NCI-H128 (cell line): ENCODE measurements at regions not wholly inside any gene's neighbourhood (a gene's known extent, or its start where the extent isn't known, plus 50 kb on each side); places are given as distances from the start of the nearest gene placed in this dataset.

Experiments used
- DNase-seq: peaks from one replicate; lab custom pipeline; 2025; ENCODE audit not compliant: unreplicated experiment; lab: John Stamatoyannopoulos, UW

DNA sequence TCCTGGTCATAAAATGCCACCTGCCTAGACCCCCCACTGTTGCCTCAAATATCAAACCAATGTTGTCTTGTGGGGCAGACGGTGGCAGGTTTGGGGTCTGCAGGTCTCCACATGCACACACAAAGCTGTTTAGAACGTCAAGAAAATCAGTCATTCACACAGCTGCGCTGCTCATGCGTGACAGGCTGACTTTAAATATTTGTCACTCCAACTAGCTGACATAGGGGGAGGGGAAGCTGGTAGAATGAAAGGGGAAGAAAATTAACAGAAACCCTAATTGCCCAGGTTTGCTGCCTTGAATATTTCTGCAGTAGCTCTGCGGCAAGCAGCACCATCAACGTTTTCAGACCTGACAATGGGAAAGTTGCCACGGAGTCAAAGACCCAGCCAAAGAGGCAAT is 201.8 kb downstream of the ABHD5 start:
- no peak for DNase-seq

DNA sequence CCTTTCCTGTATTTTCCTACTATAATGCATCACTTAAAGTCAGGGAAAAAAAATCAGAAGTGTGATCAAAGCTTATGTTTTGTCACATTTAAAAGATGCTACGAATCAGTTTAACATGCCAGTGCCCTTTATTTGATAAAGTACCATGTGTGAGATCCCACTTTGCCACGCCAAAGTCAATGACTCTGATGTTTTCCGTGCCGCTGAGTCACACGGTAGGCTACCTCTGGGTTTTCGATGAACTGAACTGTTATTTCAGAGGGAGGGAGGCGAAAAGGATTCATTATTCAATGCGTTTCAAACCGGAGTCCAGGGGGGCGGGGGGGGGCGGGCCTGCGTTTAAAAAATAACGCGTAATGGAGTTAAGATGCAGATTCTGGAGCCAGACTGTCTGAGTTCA is 203.0 kb downstream of the ABHD5 start:
- no peak for DNase-seq

DNA sequence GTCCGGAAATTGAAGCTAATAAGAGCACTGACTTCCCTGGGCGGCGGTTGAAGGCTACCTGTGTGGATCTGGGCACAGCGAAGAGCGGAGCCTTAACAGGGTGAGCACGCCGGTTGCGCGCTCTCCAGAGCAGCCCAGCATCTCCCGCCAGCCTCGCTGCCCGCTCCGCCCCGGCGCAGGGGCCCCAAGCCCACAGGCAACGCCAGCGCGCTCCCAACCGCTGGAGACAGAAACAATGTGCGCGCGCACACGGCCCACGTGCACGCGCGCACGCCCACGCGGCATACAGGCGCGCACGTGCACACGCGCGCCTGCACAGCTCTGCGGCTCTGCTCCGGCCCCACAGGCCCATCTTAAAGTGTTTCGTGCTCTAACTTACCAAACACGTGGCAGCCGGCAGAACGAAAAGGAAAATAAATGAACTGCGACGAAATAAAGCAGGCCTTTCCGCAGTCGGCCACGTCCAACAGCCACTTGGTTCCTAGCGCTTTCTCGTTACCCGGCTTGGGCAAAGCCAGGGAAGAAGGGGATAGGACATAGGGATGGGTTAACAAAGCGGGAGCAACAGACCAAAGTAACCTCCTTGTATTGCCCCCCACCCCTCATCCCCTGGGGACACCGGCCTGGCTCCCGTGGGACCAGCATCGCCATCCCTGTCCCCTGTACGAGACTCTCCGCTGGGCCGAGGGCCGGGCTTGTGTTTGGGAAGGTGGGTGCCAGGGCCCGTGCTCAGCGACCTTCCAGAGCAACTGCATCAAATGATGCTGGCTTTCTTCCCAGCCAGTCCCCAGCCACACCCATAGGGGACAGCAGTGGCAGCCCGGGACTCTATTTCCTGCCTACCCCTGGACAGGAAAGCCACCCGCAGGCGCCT is 203.7 kb downstream of the ABHD5 start:
- no peak for DNase-seq

DNA sequence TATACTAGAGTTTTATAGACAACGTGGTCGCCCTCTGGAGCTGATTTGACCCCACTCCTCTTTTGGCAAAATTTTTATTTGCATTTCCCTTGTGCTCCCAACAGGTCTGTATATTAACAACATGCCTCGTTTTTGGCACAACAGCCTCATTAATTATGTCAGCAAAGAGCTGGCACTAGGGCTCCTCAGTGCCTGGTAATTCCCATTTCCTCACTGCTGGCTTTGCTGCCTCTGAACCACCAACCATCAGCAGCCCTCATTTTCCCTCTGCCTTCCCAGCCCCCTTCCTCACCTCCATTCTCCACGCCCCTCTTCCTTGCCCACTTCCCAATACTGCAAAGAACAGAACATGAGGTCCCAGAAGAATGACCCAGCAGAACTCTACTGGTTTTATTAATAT is 204.8 kb downstream of the ABHD5 start:
- no peak for DNase-seq

DNA sequence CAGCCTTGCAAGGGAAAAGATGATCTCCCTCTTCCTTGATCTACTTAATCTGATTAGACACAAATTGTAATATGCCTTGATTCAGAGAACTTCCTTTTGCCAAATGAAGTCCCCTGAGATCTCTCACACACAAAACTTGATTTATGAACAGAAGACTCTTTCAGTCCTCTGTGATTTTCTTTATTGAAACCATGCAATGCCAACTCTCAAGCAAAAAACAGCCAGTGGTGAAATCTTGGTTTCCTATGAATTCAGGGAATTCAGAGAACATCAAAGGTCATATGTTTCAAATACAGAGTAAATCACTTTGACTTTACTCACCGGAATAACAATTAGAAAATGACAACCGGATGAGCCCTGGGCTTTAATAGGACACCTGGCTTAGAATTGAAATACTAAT is 211.7 kb downstream of the ABHD5 start:
- DNase-seq = no peak

DNA sequence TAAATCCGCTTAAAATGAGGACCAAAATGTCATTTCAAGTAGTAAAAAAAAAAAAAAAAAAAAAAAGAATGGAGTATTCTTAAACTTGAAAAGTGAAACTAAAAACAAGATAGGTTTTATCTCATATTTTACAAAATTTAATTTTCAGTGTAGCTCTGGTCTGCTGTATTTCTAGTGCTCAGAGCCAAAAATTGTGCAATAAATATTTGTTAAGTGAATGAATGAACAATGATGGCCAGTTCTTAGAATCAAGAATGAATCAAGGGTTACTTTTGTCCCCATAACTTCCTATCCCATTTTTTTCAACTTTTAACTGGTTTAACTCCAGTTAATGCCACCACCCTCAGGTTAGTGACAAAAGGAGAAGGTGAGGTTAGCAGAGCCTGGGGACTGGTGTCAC is 214.4 kb downstream of the ABHD5 start:
- no peak for DNase-seq

DNA sequence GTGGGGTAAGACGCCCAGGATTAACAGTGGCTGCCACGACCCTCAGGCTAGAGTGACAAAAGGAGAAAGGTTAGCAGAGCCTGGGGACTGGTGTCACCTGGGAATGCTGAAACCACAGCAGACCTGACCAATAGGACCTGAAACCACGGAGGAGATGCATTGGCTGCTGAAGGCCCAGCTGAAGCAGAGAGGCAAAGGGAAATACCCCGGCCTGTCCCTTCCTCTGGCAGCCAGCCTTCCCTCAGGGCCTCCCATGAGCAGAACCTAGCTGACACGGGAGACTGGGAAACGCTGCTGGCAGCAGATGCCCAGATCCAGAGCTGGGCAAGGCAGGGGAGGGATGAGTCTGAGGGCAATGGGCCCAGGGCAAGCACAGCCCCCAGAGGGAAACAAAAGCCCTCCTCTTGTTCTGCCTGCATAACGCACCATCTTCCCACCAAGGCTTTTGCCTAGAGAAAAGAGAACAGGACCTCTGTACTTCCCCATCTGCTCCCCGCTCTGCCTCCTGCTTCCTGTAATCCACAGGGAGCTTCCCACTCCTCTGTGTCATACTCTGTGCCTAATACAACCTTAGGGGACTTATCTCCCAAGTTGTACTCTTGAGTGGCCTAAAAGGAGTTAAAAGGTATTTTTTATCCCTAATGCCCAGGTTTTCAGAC is 216.2 kb downstream of the ABHD5 start:
- no peak for DNase-seq

DNA sequence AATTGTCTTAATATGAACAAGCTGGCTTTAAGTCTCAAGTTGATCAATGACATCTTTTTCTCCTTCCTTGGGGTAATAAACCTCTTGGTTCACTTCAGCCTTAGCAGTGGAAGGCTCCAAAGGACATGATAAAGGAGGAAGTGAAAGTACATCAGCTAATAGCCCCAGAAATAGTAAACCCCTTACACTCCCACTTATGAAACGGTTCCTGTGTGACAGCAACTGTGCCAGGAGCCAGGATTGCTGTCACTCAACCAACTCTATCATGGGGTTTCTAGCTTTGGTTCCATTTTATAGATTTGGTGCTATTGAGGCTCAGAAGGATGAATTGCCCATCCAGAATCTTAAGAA is 216.7 kb downstream of the ABHD5 start:
- no peak for DNase-seq

DNA sequence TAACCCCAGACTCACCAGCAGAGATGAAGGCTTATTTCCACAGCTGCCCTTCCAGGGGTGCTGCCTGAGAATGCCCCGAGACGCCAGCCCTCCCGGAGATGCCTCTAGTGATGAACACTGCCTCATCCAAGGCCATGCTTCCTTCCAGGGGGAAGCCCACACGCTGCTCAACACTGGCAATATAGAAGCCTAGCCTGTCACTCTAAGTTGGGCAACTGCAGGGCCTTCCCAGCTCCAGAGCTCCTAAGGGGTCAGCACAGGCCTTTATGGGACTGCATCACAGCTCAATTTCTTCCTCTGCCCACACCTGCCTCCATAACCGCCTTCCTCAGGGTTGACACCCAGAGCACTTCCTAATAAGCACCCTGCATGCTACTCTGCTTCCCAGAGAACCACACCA is 217.7 kb downstream of the ABHD5 start:
- DNase-seq = no peak

DNA sequence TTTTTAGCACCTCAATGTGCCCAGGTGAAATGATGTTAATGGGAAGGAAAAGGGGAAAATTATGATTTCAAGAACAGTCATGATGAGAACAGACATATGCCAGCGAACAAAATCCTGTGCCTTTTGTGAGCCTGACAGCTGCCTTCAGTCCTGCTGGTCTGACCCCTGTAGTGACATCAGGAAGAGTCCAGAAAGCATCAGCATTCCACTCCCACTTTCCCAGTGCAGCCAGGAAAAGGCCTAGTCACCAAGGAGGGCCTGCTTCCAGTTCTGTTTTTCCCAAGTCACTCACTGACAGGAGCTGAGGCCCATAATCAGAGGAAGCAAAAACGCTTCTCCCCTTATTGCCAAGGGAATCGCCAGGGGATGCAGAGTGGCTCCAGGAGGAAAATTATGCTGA is 218.4 kb downstream of the ABHD5 start:
- no peak for DNase-seq

DNA sequence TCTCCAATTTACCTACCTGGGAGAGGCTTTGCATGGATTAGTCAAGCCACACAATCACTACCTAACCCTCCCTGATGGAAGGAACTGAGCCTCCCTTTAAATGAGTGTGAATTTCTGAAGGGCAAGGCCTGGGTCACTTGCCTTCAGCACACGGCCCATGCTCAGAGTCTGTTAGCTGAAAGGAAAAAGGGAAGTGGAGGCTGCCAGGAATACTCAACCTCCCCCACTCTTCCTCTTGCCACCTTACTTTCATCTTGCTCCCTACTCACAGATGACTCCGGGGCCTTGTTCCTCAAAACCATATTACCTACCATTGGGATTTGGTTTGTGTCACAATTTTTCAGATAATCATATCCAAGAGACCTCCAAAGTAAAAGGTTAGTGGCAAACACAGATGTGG is 220.0 kb downstream of the ABHD5 start:
- no peak for DNase-seq

DNA sequence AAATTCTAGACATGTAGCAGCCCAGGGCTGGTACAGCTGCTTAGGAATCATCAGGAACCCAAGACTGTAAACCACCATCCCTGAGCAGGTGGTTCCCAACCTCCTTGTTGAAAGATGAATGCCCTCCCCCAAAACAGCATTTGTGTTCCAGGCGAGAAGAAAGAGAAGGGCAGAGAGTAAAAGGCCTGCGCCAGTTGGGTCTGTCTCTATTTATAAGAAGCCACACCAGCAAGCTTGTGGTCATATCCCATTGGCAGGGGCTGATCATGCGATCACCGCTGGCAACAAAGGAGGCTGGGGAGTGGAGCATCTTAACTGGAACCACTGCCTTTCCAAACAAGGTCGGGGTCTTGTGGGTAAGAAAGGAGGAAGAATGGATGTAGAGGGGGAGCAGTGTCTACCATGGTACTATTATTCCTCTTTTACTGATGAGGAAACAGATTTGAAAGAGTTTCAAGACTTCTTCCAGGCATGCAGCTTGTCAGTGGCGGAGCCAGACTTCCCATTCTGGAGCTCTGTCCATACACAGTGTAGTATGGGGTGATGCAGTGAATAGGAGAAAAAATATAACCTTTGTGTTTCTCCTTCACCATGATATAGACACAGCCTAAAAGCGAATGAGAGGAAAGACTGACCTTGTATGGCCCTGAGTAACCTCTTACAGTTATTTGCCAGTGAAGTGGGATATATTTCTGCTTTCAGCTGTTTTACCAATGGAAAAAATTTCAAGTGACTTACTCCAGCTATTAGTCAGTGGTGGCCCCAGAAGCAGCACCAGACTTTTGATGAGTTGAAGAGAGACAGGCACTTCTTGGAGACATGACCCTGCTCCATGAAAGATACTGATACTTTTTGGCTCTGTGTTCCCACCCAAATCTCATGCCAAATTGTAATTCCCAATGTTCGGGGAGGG is 222.6 kb downstream of the ABHD5 start:
- no peak for DNase-seq

DNA sequence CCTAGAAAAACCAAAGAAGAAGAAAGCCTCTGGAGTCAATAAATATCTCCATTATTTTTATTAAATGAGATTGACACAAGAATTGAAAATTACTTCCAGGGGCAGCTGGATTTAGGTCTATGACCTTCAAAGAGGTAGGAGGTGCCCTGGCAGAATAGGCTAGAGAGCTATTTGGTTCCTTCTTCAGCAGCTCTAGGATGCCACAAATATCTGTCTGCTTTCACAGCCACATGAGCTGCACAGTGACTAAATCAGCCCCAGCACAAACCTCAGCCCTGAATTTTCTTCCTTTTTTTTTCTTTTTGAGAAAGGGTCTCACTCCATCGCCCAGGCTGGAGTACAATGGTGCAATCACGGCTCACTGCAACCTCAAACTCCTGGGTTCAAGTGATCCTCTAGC is 223.5 kb downstream of the ABHD5 start:
- no peak for DNase-seq

DNA sequence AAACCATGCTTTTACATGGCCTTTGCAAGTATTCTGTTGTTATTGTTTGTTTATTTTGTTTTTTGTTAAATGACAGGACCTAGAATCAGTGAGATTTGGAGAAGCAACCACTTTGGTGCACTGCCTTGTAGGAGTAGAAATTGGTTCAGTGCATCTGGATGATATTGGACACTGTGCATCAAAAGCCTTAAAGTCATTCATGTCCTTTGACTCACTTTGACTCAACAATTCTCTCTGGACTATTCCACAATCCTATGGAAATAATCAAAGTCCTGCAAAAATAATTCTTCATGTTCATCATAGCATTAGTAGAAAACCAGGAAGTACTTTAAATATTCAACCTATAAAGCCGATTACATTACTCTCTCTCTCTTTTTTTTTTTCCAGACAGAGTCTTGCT is 224.8 kb downstream of the ABHD5 start:
- DNase-seq = no peak

DNA sequence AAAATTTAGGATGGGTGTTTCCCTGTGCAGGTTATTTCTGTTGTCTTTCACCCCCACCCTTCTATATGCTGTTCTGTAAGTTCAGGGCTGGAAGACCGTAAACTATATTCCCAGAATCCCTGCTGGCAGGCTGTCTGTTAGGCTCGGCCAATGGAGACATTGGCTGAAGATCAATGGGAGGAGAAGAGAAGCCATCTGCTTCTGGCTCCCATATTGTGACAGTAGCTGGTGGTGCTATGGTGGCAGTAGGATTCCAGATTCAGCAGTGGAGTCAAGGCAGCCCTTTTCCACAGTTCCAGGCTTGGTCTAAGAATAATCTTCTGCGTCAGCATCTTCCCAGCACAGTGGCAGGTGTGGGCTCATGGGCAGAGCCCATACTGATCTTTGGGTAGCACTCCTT is 226.6 kb downstream of the ABHD5 start:
- no peak for DNase-seq

DNA sequence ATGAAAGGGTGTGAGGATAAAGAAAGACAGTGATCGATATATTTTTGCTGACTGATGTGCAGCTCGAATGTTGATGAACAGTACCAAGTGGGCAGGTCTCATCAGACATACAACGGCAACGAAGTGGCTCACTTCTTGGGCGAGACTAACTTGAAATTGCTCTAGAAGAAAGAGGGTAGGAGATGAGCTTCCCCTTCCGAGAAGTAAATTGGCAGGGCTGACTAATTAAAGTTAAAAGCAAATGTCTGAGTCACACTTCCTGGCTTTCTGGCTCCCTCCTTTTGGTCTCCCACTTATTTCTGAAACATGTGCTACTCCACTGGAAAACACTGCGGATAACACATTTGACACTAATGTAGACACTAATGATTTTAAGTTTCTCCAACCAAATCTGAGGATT is 228.3 kb downstream of the ABHD5 start:
- DNase-seq = no peak

DNA sequence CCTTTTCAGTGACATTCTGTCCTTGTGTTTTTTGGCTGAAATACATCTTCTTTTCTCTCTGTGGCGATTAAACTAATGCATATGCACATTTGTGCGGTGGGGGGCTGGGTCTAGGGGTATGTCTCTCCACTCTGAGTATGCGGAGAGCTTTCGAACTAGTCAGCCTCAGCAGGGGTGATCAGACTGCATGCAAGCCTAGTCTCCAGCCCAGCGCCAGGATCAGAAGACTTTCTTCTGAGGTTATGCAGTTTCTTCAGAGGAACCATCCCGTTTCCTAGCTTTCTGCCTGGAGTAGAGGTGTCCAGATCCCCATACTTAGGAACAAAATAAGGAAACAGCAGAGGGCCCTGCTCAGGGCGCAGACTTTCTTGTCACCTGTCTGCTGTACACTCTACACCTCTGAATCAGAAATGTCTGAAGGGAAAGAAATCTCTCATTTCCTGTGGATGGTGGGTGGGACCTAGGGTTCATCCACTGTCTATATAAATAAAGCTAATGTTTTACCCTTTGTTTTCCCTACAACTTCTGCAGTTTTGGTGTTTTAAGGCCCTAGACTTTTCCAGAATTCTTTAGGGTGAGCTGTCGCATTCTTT is 230.4 kb downstream of the ABHD5 start:
- DNase-seq = no peak

DNA sequence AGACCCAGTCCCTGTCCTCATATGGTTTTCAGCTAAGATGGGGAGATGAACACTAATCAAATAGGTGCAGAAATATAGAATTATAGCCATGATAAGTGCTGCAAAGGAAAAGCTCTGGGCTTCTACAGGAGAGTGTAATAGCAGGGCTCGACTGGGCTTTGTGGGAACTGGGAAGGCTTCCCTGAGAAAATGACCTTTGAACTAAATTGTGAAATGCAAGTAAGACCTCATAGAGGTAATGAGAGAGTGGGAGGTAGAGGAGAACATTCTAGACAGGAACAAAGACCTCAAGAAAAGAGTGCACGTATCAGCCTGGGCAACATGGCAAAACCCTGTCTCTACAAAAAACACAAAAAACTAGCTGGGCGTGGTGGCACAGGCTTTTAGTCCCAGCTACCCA is 231.6 kb downstream of the ABHD5 start:
- no peak for DNase-seq

DNA sequence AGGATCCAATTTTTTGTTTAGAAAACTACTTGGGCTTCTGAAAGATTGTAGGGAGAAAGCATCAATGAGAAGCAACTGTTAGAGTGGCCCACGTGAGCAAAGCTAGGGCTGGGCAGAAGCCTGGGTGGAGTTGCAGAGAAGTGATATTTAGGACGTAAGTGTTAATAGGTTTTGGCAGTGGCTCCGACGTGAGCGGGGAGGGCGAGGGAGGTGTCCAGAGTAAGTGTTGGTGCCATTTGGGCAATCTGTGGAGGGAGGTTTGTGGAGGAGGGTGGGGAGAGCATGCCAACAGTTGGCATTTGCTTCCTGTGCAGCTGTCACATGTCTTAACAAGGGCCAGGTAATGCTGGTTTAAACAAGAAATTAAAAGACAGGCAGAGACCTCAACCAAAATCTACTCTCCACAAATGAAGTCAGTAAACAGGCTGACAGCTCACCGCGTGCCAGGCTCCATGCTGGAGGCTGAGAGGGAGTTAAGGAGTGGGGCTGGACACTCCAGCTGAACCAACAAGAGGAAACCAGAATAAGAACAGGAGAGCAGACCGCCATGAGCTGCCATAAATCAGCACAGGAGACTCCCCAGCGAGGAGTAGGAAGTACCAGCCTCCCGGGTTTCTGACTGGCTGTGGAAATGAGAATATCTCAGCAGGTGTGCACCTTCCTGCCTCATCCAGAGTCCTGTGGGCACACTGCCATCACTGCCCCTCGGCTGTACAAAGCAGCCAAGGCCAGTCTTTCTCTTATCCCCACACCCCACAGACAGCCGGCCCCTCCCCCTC is 232.6 kb downstream of the ABHD5 start:
- DNase-seq = no peak

DNA sequence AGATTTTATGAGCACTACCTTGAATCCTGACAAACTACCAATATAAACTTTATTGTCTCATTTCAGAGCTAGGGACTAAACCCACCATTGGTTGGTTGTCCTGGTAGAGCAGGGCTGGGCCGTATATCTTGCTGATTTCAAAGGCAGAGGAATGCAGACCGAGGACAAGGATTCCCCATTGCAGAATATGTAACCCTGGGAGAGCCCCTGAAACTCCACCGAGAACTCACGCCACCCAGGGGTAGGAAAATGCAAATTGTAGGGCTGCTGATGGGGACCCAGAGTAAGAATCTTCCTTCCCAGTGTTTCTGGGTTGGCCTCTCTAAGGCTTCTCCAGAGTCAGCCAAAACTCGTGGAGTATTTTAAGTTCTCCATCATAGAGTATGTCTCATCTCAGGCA is 235.3 kb downstream of the ABHD5 start:
- no peak for DNase-seq

DNA sequence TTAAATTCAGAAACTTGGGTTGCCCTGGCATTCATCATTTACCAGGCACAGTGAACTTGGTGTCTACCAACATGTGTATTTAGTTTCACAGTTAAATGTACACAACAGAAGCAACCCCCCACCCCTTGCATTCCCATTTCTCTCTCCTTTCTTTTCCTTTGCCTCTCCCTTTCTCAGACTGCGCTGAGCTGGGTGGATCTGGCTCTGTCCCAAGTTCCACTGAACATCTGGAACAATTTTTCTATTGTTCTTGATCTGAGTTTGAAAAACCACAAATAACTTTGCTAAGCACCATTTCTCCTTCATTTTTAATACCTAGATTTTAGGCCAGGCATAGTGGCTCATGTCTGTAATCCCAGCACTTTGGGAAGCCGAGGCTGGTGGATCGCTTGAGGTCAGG is 242.2 kb downstream of the ABHD5 start:
- no peak for DNase-seq
